GM12878 (cell line): ENCODE measurements at regions not wholly inside any gene's neighbourhood (a gene's known extent, or its start where the extent isn't known, plus 50 kb on each side); places are given as distances from the start of the nearest gene placed in this dataset.

Experiments
- ATF2 ChIP-seq: IDR thresholded peaks from 2 replicates; pipeline ENCODE4 v1.6.1; 2012; ENCODE audit warnings: low read length, inconsistent platforms
- CTCF ChIP-seq, 3 experiments: IDR thresholded peaks in 2 of 3; conservative IDR thresholded peaks in 1 of 3; 2 replicates each; pipeline ENCODE4 v1.5.1; 2011; ENCODE audit warnings: low read depth in 3 of 3, low read length in 3 of 3, mild to moderate bottlenecking in 3 of 3, control low read depth in 2 of 3, moderate library complexity in 2 of 3, inconsistent platforms in 1 of 3, mixed read lengths in 1 of 3; ENCODE audit not compliant: control insufficient read depth in 2 of 3, insufficient read depth in 1 of 3; ENCODE audit errors: extremely low read depth in 1 of 3
- ESRRA ChIP-seq: IDR thresholded peaks from 2 replicates; pipeline ENCODE4 v1.6.1; 2012; ENCODE audit warnings: mild to moderate bottlenecking, low read length, improper control_type of control experiment
- MYC ChIP-seq: IDR thresholded peaks from 2 replicates; pipeline ENCODE4 v1.6.1; 2011; ENCODE audit warnings: mild to moderate bottlenecking, low read length, moderate library complexity, inconsistent platforms; ENCODE audit not compliant: insufficient read depth, insufficient replicate concordance, insufficient read length, severe bottlenecking
- NFIC ChIP-seq: IDR thresholded peaks from 2 replicates; pipeline ENCODE4 v1.6.1; 2012; ENCODE audit warnings: low read depth, mild to moderate bottlenecking, inconsistent platforms, low read length, moderate library complexity
- TCF12 ChIP-seq: IDR thresholded peaks from 2 replicates; pipeline ENCODE4 v1.6.1; 2011; ENCODE audit warnings: low read depth, mild to moderate bottlenecking, low read length
- ZBTB11 ChIP-seq: fragments of 450-650 bp; formaldehyde crosslinking; IDR thresholded peaks from 2 replicates; pipeline ENCODE4 v1.5.0; 2022; ENCODE audit warnings: mild to moderate bottlenecking, missing genetic modification characterization
- ZBTB40 ChIP-seq: fragments of 450-650 bp; IDR thresholded peaks from 2 replicates; pipeline ENCODE4 v1.6.1; 2016; ENCODE audit warnings: mild to moderate bottlenecking, moderate library complexity, borderline replicate concordance
- ZZZ3 ChIP-seq: IDR thresholded peaks from 2 replicates; pipeline ENCODE4 v1.6.1; 2011; ENCODE audit warnings: low read depth; ENCODE audit not compliant: control insufficient read depth, insufficient read length

GRCh38 chr2:108074946-108075345, 88.6 kb downstream of the SLC5A7 start:
- no peak for TF ChIP-seq ESRRA
- no peak for TF ChIP-seq MYC
- TF ChIP-seq TCF12: no peak
- no peak for TF ChIP-seq CTCF (IDR thresholded peaks at IDR 0.05 in 2 of 3, conservative IDR thresholded peaks at IDR 0.05 in 1 of 3; ENCODE audit: control insufficient read depth in 2 of 3, extremely low read depth in 1 of 3, insufficient read depth in 1 of 3, low read depth in 3 of 3, low read length in 3 of 3)
- no peak for TF ChIP-seq ZZZ3
- TF ChIP-seq NFIC: no peak
- no peak for TF ChIP-seq ZBTB40
- TF ChIP-seq ZBTB11: no peak
- TF ChIP-seq ATF2: no peak
